GM06990 (cell line): ENCODE measurements at regions not wholly inside any gene's neighbourhood (a gene's known extent, or its start where the extent isn't known, plus 50 kb on each side); places are given as distances from the start of the nearest gene placed in this dataset.

ENCODE experiments used
- DNase-seq: peaks from one replicate; pipeline ENCODE4 v3.0.0-alpha.2; 2011; ENCODE audit not compliant: insufficient read length; ENCODE audit errors: extremely low read depth
- H3K27me3 ChIP-seq: replicated peaks from 2 replicates; pipeline ENCODE4 v1.6.0; 2011; ENCODE audit warnings: low read length; ENCODE audit not compliant: control insufficient read depth, insufficient read depth
- H3K36me3 ChIP-seq: 2 replicates; pipeline ENCODE4 v1.5.1; 2011; ENCODE audit warnings: low read length; ENCODE audit not compliant: control insufficient read depth, insufficient read depth
- H3K4me3 ChIP-seq: replicated peaks from 2 replicates; pipeline ENCODE4 v1.5.1; 2011; ENCODE audit warnings: low read depth, mild to moderate bottlenecking, control low read depth, low read length
- CTCF ChIP-seq: IDR thresholded peaks from 2 replicates; pipeline ENCODE4 v1.5.1; 2011; ENCODE audit warnings: low read length, control low read depth, mild to moderate bottlenecking, inconsistent platforms; ENCODE audit not compliant: insufficient read depth, poor library complexity, severe bottlenecking

DNA sequence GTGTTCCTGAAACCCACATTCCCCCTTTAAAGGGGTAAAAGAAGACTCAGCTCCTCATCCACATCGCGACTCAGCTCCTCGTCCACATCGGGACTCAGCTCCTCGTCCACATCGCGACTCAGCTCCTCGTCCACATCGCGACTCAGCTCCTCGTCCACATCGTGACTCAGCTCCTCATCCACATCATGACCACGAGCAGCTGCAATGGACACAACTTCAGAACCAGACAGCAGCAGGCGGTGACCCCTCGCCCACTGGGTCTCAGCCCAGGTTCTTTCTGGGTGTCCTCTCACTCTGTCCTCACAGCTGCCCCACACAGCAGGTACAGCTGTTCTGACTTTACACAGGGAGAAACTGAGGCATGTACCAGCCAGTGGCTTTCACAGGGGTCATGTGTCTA lies 163.5 kb upstream of the SALL3 start:
- Histone ChIP-seq H3K27me3 (no peaks in the 10 kb centered on the region), H3K4me3 (no peak overlapping the region), H3K36me3 (no peaks in the 10 kb centered on the region)
- no peak for TF ChIP-seq CTCF
- no peak for DNase-seq

DNA sequence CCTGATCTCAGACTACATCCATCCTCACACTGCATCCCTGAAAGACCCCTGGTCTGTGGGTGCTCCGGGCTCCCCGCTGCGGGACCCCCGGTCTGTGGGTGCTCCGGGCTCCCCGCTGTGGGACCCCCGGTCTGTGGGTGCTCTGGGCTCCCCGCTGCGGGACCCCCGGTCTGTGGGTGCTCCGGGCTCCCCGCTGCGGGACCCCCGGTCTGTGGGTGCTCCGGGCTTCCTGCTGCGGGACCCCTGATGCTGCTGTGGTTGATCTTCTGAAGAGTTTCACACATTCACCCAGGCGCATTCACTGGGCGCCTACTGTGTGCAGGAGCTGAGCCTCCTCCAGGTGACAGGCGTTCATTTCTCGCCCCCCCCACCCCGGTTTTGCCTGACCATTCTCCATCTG lies 162.7 kb upstream of the SALL3 start:
- no peak for DNase-seq
- TF ChIP-seq CTCF, result no peak
- no peaks in the 10 kb centered on the region for H3K36me3 ChIP-seq
- no peak overlapping the region for H3K4me3 ChIP-seq
- H3K27me3 ChIP-seq, result no peaks in the 10 kb centered on the region

DNA sequence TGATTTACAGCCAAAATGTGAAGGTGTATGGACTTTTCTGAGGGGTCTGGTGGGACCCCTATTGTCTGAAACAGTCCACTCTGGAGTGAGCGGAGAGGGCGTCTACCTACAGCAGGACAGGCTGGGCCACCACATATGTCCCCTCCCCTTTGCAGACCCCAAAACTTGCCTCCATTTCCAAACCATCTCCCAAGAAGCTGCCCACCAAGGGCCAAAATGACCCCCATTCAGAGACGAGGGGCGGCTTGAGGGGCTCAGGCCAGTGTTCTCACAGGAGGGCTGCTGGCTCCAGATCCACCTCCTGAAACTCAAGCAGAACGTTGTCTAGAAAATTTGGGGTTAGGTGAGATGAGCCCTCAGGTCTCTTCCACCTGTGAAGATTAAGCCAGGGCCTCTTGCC lies 161.1 kb upstream of the SALL3 start:
- DNase-seq, result no peak
- H3K27me3 ChIP-seq, result no peaks in the 10 kb centered on the region
- H3K36me3 ChIP-seq, result no peaks in the 10 kb centered on the region
- no peak overlapping the region for H3K4me3 ChIP-seq
- no peak for TF ChIP-seq CTCF

GRCh38 chr18:78818961-78819360 lies 160.7 kb upstream of the SALL3 start:
- no peaks in the 10 kb centered on the region for H3K27me3 ChIP-seq
- no peak for DNase-seq
- no peaks in the 10 kb centered on the region for H3K36me3 ChIP-seq
- H3K4me3 ChIP-seq, result no peak overlapping the region
- TF ChIP-seq CTCF, result no peak

GRCh38 chr18:78820161-78820834 lies 159.3 kb upstream of the SALL3 start:
- H3K36me3 ChIP-seq, result no peaks in the 10 kb centered on the region
- no peak overlapping the region for H3K4me3 ChIP-seq
- H3K27me3 ChIP-seq, result no peaks in the 10 kb centered on the region
- DNase-seq, result no peak
- TF ChIP-seq CTCF, result no peak

- TF ChIP-seq CTCF, result no peak
- Histone ChIP-seq H3K4me3 (no peak overlapping the region), H3K36me3 (no peaks in the 10 kb centered on the region), H3K27me3 (no peaks in the 10 kb centered on the region)
- DNase-seq, result no peak
These were observed 158.2 kb upstream of the SALL3 start for GRCh38 chr18:78821396-78821795.
